CD14-positive monocyte (primary cell): ENCODE measurements at regions not wholly inside any gene's neighbourhood (a gene's known extent, or its start where the extent isn't known, plus 50 kb on each side); places are given as distances from the start of the nearest gene placed in this dataset.

Experiments used
- DNase-seq, 3 donors: peaks; one replicate each; pipeline ENCODE4 v3.0.0-alpha.2; 2011 to 2022
- H2AFZ ChIP-seq: 2 replicates; pipeline ENCODE4 v1.6.0; 2012; ENCODE audit warnings: mild to moderate bottlenecking, low read depth, low read length, inconsistent platforms; ENCODE audit not compliant: insufficient read depth, poor library complexity, severe bottlenecking
- H3K27ac ChIP-seq, 2 donors: 1 replicate in 1 of 2; 2 replicates in 1 of 2; pipeline ENCODE4 v1.5.1; 2012 to 2013; ENCODE audit warnings: low read length in 2 of 2, control low read depth in 1 of 2, inconsistent platforms in 1 of 2, low read depth in 1 of 2, mild to moderate bottlenecking in 1 of 2
- H3K27me3 ChIP-seq, 2 donors: one replicate each; pipeline versions ENCODE4 v1.6.0 to v1.6.1; 2011 to 2013; ENCODE audit warnings: low read length in 2 of 2; ENCODE audit not compliant: control insufficient read depth in 2 of 2, insufficient read depth in 2 of 2
- H3K36me3 ChIP-seq, 2 donors: replicated peaks in 1 of 2; 1 replicate in 1 of 2; 2 replicates in 1 of 2; pipeline versions ENCODE4 v1.5.1 to v1.6.1; 2012 to 2013; ENCODE audit warnings: low read length in 2 of 2, control low read depth in 1 of 2, inconsistent platforms in 1 of 2, mild to moderate bottlenecking in 1 of 2; ENCODE audit not compliant: insufficient read depth in 2 of 2, control insufficient read depth in 1 of 2
- H3K4me1 ChIP-seq, 2 donors: 1 replicate in 1 of 2; 2 replicates in 1 of 2; pipeline versions ENCODE4 v1.5.1 to v1.6.1; 2012 to 2013; ENCODE audit warnings: low read length in 2 of 2, control low read depth in 1 of 2, inconsistent platforms in 1 of 2, mild to moderate bottlenecking in 1 of 2, moderate library complexity in 1 of 2; ENCODE audit not compliant: insufficient read depth in 2 of 2, control insufficient read depth in 1 of 2
- H3K4me2 ChIP-seq: replicated peaks from 2 replicates; pipeline ENCODE3; 2012; ENCODE audit warnings: low read length, moderate library complexity, mild to moderate bottlenecking; ENCODE audit not compliant: poor library complexity, severe bottlenecking; ENCODE audit errors: extremely low read depth
- H3K4me3 ChIP-seq, 3 experiments: fragments of 200-600 bp in 1 of 3; sonication (generic) in 1 of 3; replicated peaks in 1 of 3; 1 replicate in 2 of 3; 2 replicates in 1 of 3; pipeline ENCODE4 v1.5.1; 2011 to 2013; ENCODE audit warnings: low read length in 3 of 3, mild to moderate bottlenecking in 3 of 3, control low read depth in 2 of 3, low read depth in 2 of 3, inconsistent platforms in 1 of 3, moderate library complexity in 1 of 3
- H3K79me2 ChIP-seq: 2 replicates; pipeline ENCODE4 v1.6.0; 2012; ENCODE audit warnings: mild to moderate bottlenecking, control low read depth, inconsistent platforms, low read length, moderate library complexity; ENCODE audit not compliant: insufficient read depth
- H3K9ac ChIP-seq: 2 replicates; pipeline ENCODE4 v1.6.0; 2017; ENCODE audit warnings: low read length, mild to moderate bottlenecking; ENCODE audit not compliant: insufficient read depth, poor library complexity, severe bottlenecking
- H3K9me3 ChIP-seq, 2 donors: replicated peaks in 1 of 2; 1 replicate in 1 of 2; 2 replicates in 1 of 2; pipeline versions ENCODE4 v1.5.1 to v1.6.1; 2012 to 2013; ENCODE audit warnings: low read length in 2 of 2, control low read depth in 1 of 2; ENCODE audit not compliant: control insufficient read depth in 1 of 2, insufficient read depth in 1 of 2
- H4K20me1 ChIP-seq: 2 replicates; pipeline ENCODE4 v1.6.0; 2012; ENCODE audit warnings: mild to moderate bottlenecking, low read length, control low read depth, moderate library complexity; ENCODE audit not compliant: insufficient read depth
- H3K27ac Mint-ChIP-seq, 7 donors: one replicate each; pipeline ENCODE4 v1.8.0; 2020; ENCODE audit warnings: mild to moderate bottlenecking in 7 of 7, mixed read lengths in 7 of 7, moderate library complexity in 6 of 7, inconsistent platforms in 2 of 7
- H3K27me3 Mint-ChIP-seq, 3 donors: one replicate each; pipeline ENCODE4 v1.8.0; 2021 to 2022; ENCODE audit warnings: low read depth in 3 of 3, mild to moderate bottlenecking in 3 of 3, mixed read lengths in 3 of 3, moderate library complexity in 3 of 3, inconsistent platforms in 1 of 3
- H3K36me3 Mint-ChIP-seq, 2 donors: one replicate each; pipeline ENCODE4 v1.8.0; 2020; ENCODE audit warnings: mixed read lengths in 2 of 2, inconsistent platforms in 1 of 2, mild to moderate bottlenecking in 1 of 2
- H3K4me1 Mint-ChIP-seq: one replicate; pipeline ENCODE4 v1.8.0; 2020; ENCODE audit warnings: mild to moderate bottlenecking, mixed read lengths
- H3K4me3 Mint-ChIP-seq, 2 donors: one replicate each; pipeline ENCODE4 v1.8.0; 2020; ENCODE audit warnings: mild to moderate bottlenecking in 2 of 2, mixed read lengths in 2 of 2, moderate library complexity in 1 of 2
- H3K9me3 Mint-ChIP-seq, 7 donors: one replicate each; pipeline ENCODE4 v1.8.0; 2020 to 2022; ENCODE audit warnings: mixed read lengths in 7 of 7, mild to moderate bottlenecking in 6 of 7, moderate library complexity in 6 of 7, inconsistent platforms in 2 of 7
- CTCF ChIP-seq: fragments of 200-600 bp; IDR thresholded peaks from one replicate; pipeline ENCODE4 v1.8.0; 2022; ENCODE audit warnings: antibody characterized with exemption, mild to moderate bottlenecking
- WGBS: methylation state at CpG from one replicate; pipeline ENCODE4 v1.1.5; 2013; ENCODE audit warnings: missing lambda C conversion rate; ENCODE audit not compliant: insufficient coverage; 5-methylcytosine and 5-hydroxymethylcytosine counted together
- intact Hi-C, 2 donors: fragments of 100-400 bp; cut with micrococcal nuclease; formaldehyde crosslinking; loops; one replicate each; pipeline versions ENCODE4 v1.15.0 to v1.15.1; 2023

- intact Hi-C loops, result loop anchor here in 1 of 2 donors (10.0 kb wide), 1 partner anchor 676 kb away; no protein-coding TSS in a partner anchor
- Histone ChIP-seq H3K79me2 (no peaks in the 10 kb centered on the region), H3K4me3 (no peak overlapping the region), H3K27me3 (peaks cover 0 to 3% of the 10 kb centered on the region in 2 donors), H4K20me1 (no peaks in the 10 kb centered on the region), H3K27ac (no peak overlapping the region), H2AFZ (no peak overlapping the region), H3K4me1 (peaks cover 0 to 3% of the 10 kb centered on the region in 2 donors), H3K9ac (no peak overlapping the region), H3K9me3 (no peaks in the 10 kb centered on the region), H3K36me3 (no peaks in the 10 kb centered on the region), H3K4me2 (no peak overlapping the region)
- Mint-ChIP-seq H3K4me1 (peaks cover 6% of the 10 kb centered on the region), H3K9me3 (peaks cover 0 to 2% (median 0%) of the 10 kb centered on the region in 7 donors), H3K27me3 (peaks cover 11 to 17% (median 13%) of the 10 kb centered on the region in 3 donors), H3K4me3 (no peak overlapping the region), H3K27ac (no peak overlapping the region), H3K36me3 (no peaks in the 10 kb centered on the region)
- TF ChIP-seq CTCF, result no peak
- WGBS, result 92% methylated on average over 22 of the region's 32 CpGs
- no peak for DNase-seq
These were observed 169.9 kb upstream of the RNF32 start for GRCh38 chr7:156470399-156471320.

GRCh38 chr7:156466955-156467625 lies 173.5 kb upstream of the RNF32 start:
- intact Hi-C loops, result no loop called here
- Histone ChIP-seq H3K79me2 (no peaks in the 10 kb centered on the region), H3K9me3 (no peaks in the 10 kb centered on the region), H3K4me3 (no peak overlapping the region), H3K36me3 (no peaks in the 10 kb centered on the region), H4K20me1 (no peaks in the 10 kb centered on the region), H2AFZ (no peak overlapping the region), H3K27me3 (peaks cover 0 to 3% of the 10 kb centered on the region in 2 donors), H3K4me2 (no peak overlapping the region), H3K4me1 (no peaks in the 10 kb centered on the region), H3K27ac (no peak overlapping the region), H3K9ac (no peak overlapping the region)
- Mint-ChIP-seq H3K27me3 (peaks cover 3 to 13% (median 13%) of the 10 kb centered on the region in 3 donors), H3K27ac (peak overlapping the region in 1 of 7 donors; percentile 37), H3K9me3 (peaks cover 0 to 16% (median 4%) of the 10 kb centered on the region in 7 donors), H3K4me3 (no peak overlapping the region), H3K4me1 (no peaks in the 10 kb centered on the region), H3K36me3 (no peaks in the 10 kb centered on the region)
- no peak for DNase-seq
- TF ChIP-seq CTCF, result no peak
- no CpG with 5 or more reads among the region's 11 CpGs for WGBS
